HUES48 (cell line): ENCODE measurements at regions not wholly inside any gene's neighbourhood (a gene's known extent, or its start where the extent isn't known, plus 50 kb on each side); places are given as distances from the start of the nearest gene placed in this dataset.
"Not testable (repeated sequence)": the region's sequence is repeated elsewhere in the genome, so short reads cannot be mapped to it uniquely, and the experiment has no call there.

Experiments used
- H3K27ac ChIP-seq: one replicate; pipeline ENCODE4 v1.7.0; 2013; ENCODE audit warnings: low read depth, low read length, inconsistent platforms
- H3K27me3 ChIP-seq: 2 replicates; pipeline ENCODE4 v1.6.1; 2013; ENCODE audit warnings: mild to moderate bottlenecking, low read length; ENCODE audit not compliant: control insufficient read depth, insufficient read depth
- H3K36me3 ChIP-seq: 2 replicates; pipeline ENCODE4 v1.6.1; 2013; ENCODE audit warnings: low read length; ENCODE audit not compliant: control insufficient read depth, insufficient read depth
- H3K4me1 ChIP-seq: 2 replicates; pipeline ENCODE4 v1.6.1; 2013; ENCODE audit warnings: mild to moderate bottlenecking, low read length; ENCODE audit not compliant: control insufficient read depth, insufficient read depth
- H3K4me3 ChIP-seq: 2 replicates; pipeline ENCODE4 v1.5.1; 2013; ENCODE audit warnings: mild to moderate bottlenecking, low read depth, low read length
- H3K9ac ChIP-seq: 2 replicates; pipeline ENCODE4 v1.6.1; 2013; ENCODE audit warnings: mild to moderate bottlenecking, low read depth, low read length, moderate library complexity
- H3K9me3 ChIP-seq: 2 replicates; pipeline ENCODE4 v1.6.1; 2013; ENCODE audit warnings: low read length; ENCODE audit not compliant: control insufficient read depth, insufficient read depth

GRCh38 chr16:29194185-29194844 is 209.5 kb downstream of the LAT start:
- not testable (repeated sequence) for H3K4me3 ChIP-seq, H3K9ac ChIP-seq, H3K9me3 ChIP-seq, H3K27me3 ChIP-seq, H3K4me1 ChIP-seq, H3K27ac ChIP-seq, H3K36me3 ChIP-seq

GRCh38 chr16:29193634-29194033 is 208.8 kb downstream of the LAT start:
- not testable (repeated sequence) for H3K36me3 ChIP-seq, H3K9me3 ChIP-seq, H3K9ac ChIP-seq

GRCh38 chr16:29193248-29193574 is 208.4 kb downstream of the LAT start:
- not testable (repeated sequence) for H3K36me3 ChIP-seq, H3K4me3 ChIP-seq, H3K9ac ChIP-seq, H3K9me3 ChIP-seq, H3K27me3 ChIP-seq, H3K27ac ChIP-seq, H3K4me1 ChIP-seq

More at GRCh38 chr16:29193634-29194033, 208.8 kb downstream of the LAT start:
- H3K4me1 ChIP-seq, H3K27ac ChIP-seq, H3K4me3 ChIP-seq, H3K27me3 ChIP-seq: not testable (repeated sequence)

- no peaks in the 10 kb centered on the region for H3K4me1 ChIP-seq
- H3K27ac ChIP-seq: no peak overlapping the region
- no peak overlapping the region for H3K9ac ChIP-seq
- no peaks in the 10 kb centered on the region for H3K27me3 ChIP-seq
- H3K9me3 ChIP-seq: no peaks in the 10 kb centered on the region
- H3K4me3 ChIP-seq: no peak overlapping the region
- H3K36me3 ChIP-seq: no peaks in the 10 kb centered on the region
Observed at GRCh38 chr16:29192329-29193247, 207.7 kb downstream of the LAT start.

GRCh38 chr16:29191636-29192180 is 206.9 kb downstream of the LAT start:
- not testable (repeated sequence) for H3K27me3 ChIP-seq, H3K4me3 ChIP-seq, H3K27ac ChIP-seq, H3K4me1 ChIP-seq, H3K9ac ChIP-seq, H3K9me3 ChIP-seq, H3K36me3 ChIP-seq

GRCh38 chr16:29190553-29191431 is 205.9 kb downstream of the LAT start:
- not testable (repeated sequence) for H3K36me3 ChIP-seq, H3K9ac ChIP-seq, H3K9me3 ChIP-seq, H3K4me3 ChIP-seq, H3K27ac ChIP-seq, H3K4me1 ChIP-seq, H3K27me3 ChIP-seq

- not testable (repeated sequence) for H3K9me3 ChIP-seq, H3K9ac ChIP-seq, H3K27me3 ChIP-seq, H3K27ac ChIP-seq, H3K4me1 ChIP-seq, H3K4me3 ChIP-seq, H3K36me3 ChIP-seq
Observed at GRCh38 chr16:29188806-29189205, 204.0 kb downstream of the LAT start.

- H3K4me1 ChIP-seq, H3K36me3 ChIP-seq, H3K9ac ChIP-seq, H3K27me3 ChIP-seq, H3K4me3 ChIP-seq, H3K27ac ChIP-seq, H3K9me3 ChIP-seq: not testable (repeated sequence)
Observed at GRCh38 chr16:29186306-29187220, 201.7 kb downstream of the LAT start.

GRCh38 chr16:29185872-29186271 is 201.0 kb downstream of the LAT start:
- H3K4me3 ChIP-seq, H3K27me3 ChIP-seq, H3K9me3 ChIP-seq, H3K27ac ChIP-seq, H3K9ac ChIP-seq, H3K36me3 ChIP-seq, H3K4me1 ChIP-seq: not testable (repeated sequence)

- not testable (repeated sequence) for H3K4me3 ChIP-seq, H3K27me3 ChIP-seq, H3K36me3 ChIP-seq, H3K9me3 ChIP-seq, H3K9ac ChIP-seq, H3K27ac ChIP-seq, H3K4me1 ChIP-seq
Observed at GRCh38 chr16:29184738-29185438, 200.0 kb downstream of the LAT start.
